Coronary artery (tissue), 2 donors: ENCODE measurements at regions not wholly inside any gene's neighbourhood (a gene's known extent, or its start where the extent isn't known, plus 50 kb on each side); places are given as distances from the start of the nearest gene placed in this dataset.

Experiments
- DNase-seq: peaks from one replicate; pipeline ENCODE4 v3.0.0-alpha.2; 2017; ENCODE audit warnings: low spot score
- H3K27ac ChIP-seq, 2 donors: fragments of 200-600 bp; sonication (generic); one replicate each; pipeline ENCODE4 v1.5.1; 2016 to 2019
- H3K4me3 ChIP-seq: fragments of 200-600 bp; sonication (generic); 2 replicates; pipeline ENCODE4 v1.5.1; 2016; ENCODE audit warnings: mild to moderate bottlenecking, moderate library complexity
- CTCF ChIP-seq: fragments of 200-600 bp; sonication (generic); IDR thresholded peaks from one replicate; pipeline ENCODE4 v1.5.1; 2019; ENCODE audit warnings: antibody characterized with exemption

DNA sequence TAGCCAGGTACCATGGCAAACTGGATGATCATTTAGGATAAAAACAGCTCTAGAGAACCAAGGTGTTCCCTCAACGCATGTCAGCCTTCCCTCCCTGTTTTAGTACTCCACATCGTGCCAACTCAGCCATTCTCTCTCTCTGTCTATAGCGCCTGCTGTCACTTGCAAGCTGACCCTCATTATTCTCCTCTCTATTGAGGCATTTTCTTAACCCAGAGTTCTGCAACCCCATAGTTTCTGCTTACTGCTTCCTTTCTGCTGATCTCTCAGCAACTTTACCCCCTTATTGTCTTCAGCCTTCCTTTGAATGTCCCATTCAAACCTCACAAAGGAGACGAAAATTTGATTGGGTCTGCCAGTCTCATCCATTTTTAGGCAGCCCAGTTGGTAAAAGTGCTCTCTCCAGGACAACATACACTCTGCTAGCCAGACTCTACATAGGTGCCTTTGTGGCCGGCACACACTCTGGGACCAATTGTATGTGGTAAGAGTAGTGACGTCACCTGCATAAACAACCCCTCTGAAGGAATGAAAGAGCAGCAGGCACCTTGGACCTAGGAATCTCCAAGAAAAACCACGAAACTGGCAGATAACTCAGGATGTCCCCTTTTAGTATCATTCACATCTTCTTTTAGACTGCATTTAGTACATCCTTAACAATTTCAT is 367.2 kb upstream of the KCNH7 start:
- no peak for DNase-seq
- TF ChIP-seq CTCF = no peak
- Histone ChIP-seq H3K4me3 (no peak overlapping the region), H3K27ac (no peak overlapping the region)

DNA sequence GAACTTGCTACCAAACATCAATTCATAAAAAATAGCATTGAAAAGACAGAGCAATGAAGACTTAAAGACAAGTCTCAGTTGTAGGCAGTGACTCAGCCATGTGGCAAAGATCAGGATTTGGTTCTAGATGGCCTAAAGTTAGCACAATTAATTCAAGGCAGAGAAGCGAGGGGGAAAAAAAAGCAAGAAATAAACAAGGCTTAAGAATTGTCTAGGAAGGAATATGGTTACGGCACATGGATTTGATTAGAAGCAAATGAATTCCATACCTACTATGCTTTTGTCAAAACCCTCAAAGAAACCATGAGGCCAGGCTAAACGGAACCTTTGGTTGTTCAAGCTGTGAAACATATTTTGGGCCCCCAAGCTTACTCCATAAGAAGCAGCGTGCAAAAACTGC is 362.2 kb upstream of the KCNH7 start:
- no peak overlapping the region for H3K4me3 ChIP-seq
- no peak overlapping the region for H3K27ac ChIP-seq
- DNase-seq = no peak
- no peak for TF ChIP-seq CTCF

GRCh38 chr2:163198972-163199371 is 360.4 kb upstream of the KCNH7 start:
- no peak for TF ChIP-seq CTCF
- Histone ChIP-seq H3K27ac (no peak overlapping the region), H3K4me3 (no peak overlapping the region)
- no peak for DNase-seq

- TF ChIP-seq CTCF = no peak
- no peak for DNase-seq
- H3K4me3 ChIP-seq = no peak overlapping the region
- no peak overlapping the region for H3K27ac ChIP-seq
Measured at GRCh38 chr2:163198007-163198406, 359.4 kb upstream of the KCNH7 start.

DNA sequence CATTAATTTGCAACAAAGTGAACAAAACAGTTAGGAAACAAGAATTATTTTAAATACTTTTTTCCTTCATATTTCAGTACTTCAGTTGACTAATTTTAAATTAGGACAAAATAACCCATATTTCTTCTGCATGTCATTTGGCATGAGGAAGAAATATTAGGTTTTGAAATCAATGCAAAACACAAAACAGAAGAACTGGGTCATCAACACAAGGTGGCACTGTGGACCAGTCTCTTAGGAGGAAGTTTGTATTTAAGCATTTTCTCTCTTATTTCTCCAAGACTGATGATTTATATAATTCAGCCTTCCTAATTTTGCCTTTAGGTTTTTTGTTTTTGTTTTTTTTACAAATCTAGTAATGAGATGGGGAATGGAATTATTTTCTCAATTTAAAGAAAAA is 352.8 kb upstream of the KCNH7 start:
- Histone ChIP-seq H3K27ac (no peak overlapping the region), H3K4me3 (no peak overlapping the region)
- no peak for DNase-seq
- no peak for TF ChIP-seq CTCF

GRCh38 chr2:163187995-163188655 is 349.6 kb upstream of the KCNH7 start:
- no peak for TF ChIP-seq CTCF

GRCh38 chr2:163187119-163187518 is 348.6 kb upstream of the KCNH7 start:
- Histone ChIP-seq H3K4me3 (no peak overlapping the region), H3K27ac (no peak overlapping the region)
- TF ChIP-seq CTCF = no peak
- no peak for DNase-seq

More at GRCh38 chr2:163187995-163188655, 349.6 kb upstream of the KCNH7 start:
- DNase-seq = no peak
- Histone ChIP-seq H3K4me3 (no peak overlapping the region), H3K27ac (no peak overlapping the region)
